IPS DF 4.7 (cell line): ENCODE measurements at regions not wholly inside any gene's neighbourhood (a gene's known extent, or its start where the extent isn't known, plus 50 kb on each side); places are given as distances from the start of the nearest gene placed in this dataset.

Source experiments
- DNase-seq: peaks from one replicate; pipeline ENCODE4 v3.0.0-alpha.2; 2013; ENCODE audit warnings: low spot score; ENCODE audit errors: extremely low read depth

DNA sequence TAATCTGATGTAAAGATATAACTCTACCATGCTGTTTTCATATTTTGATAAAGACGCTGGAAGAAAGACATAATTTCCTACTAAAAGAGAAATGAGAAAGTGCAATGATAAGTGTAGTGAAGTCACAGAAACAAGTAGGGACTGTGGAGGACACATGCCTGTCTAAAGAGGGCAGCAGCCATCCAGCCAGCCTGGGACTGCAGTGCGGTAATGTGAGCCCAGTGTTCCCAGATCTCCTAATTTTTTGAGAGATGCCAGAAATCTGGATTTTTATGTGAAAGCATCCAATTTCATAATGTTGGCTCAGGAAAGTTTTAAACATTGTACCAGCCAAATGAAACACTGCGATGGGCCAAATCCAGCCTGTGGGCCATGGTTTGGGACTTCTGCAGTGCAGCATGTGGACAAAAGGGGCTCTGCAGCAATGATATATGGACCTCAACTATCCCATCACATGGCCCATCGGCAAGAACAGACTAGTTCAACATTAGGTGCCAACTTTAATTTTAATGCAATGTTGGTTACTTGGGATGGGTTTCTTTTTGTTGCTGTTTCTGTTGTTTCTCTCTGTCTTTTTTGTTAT is 329.5 kb downstream of the LTN1 start:
- DNase-seq, result no peak

- no peak for DNase-seq
Observed at GRCh38 chr21:28657566-28657965, 335.1 kb downstream of the LTN1 start.

- DNase-seq, result no peak
Observed at GRCh38 chr21:28655471-28655870, 337.2 kb downstream of the LTN1 start.

- no peak for DNase-seq
Observed at GRCh38 chr21:28654406-28654805, 338.3 kb downstream of the LTN1 start.

DNA sequence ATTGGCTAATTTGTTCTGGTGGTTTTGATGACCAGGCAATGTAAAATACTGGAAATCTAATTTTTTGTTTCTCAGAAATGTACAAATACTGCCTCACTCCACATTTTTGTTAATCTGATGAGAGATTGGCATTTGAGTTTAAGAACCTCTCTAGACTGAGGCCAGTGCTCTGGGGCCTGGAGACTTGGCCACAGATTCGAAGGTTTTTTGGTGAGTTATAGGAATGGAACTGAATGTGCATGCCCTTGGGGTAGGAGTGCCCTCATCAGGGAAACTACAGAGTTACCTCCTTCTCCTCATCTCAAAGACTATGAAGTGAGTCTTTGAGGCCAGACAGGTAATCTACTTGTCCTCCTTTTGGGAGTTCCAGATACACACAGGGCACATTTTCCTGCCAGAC is 347.9 kb downstream of the LTN1 start:
- DNase-seq, result no peak

DNA sequence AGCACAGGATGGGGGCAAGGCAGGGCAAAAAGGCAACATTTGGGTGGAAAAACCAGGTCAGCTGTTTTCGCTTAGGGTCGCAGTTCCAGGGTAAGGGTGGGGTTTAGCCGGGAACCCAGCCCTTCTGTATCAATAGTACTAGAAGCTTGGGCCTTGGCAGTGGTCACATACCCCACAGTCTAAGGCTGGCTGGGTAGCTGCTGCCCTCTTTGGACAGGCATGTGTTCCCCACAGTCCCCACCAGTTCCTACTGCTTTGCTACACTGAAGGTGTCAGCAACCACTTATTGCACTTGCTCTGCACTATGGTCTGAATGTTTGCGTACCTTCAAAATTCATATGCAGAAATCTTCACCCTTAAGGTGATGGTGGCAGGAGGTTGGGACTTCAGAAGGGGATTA is 349.8 kb downstream of the LTN1 start:
- DNase-seq, result no peak

DNA sequence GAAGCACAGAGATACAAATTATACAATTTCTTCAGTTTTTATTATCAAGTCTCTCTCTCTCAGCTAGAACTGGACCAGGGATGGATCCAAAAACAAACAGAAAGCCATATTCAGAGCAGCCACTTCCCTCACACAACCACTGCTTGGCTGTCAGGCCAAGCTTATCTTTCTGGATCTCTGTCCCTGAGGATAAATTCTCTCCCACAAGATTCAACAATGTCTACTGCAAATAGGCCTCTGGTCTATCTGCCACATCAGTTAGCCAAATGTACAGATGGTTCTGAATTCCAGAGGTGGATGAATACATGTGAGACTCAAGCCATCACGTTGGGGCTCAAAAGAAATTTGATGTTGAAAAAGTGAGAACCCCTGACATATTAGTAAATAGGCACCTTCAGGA is 350.9 kb downstream of the LTN1 start:
- no peak for DNase-seq

- no peak for DNase-seq
Observed at GRCh38 chr21:28640326-28640725, 352.4 kb downstream of the LTN1 start.

DNA sequence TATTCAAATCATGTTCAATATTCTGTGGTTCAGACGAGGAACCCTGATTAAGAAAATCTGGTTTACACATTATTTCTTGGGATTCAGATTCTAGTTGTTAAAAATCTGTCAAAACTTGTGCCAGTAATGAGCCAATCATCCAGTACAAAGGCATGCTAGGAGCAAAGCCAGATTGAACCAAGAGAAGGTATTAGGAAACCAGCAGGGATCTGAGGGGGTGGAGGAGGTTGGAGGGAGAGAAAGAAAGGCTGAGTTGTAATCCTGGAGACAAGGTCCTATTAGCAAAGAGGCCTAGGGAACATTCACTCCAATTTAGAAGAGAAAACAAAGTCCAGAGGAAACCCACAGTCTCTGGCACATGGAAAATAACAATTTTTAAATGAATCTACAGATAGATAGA is 352.9 kb downstream of the LTN1 start:
- no peak for DNase-seq

DNA sequence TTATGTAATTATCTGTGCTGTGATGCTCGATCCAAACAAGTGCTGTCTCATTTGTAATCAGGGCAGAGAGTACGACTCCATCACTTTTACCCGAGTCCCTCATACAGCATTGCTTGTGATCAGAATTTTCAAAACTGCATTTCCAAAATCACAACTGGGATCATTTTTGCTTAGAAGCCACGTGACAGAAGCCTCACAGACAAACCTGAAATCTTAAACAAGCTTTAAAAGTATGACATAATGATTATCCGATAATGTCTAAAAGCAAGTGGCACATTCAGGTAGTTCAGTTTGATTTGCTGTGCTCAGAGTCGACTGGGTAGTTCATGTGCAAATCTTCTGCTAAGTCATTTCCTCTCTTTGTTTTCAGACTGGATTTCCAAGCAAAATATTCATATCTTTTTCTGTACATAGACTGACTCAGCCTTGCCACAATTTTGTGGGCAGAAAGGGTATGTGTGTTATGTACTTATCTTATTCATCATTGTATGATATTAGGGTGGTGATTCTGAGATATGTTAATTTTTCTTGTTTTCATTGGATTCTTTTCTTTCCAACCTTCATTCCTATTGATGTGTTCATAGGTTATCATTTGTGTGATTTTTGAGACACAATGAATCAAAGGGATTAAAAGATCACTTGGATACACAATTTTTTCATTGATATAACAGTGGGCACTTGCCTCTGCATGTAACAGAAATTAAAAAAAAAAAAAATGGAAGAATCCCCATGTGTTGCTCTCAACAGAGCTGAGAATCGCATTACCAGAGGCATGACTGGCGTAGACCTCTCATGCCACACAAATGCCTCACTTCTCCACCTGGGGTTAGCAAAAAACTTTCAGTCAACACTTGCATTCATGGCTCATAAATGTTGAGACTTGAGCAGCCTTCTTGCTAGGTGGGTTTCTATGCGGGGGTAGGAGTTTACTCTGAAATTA is 355.7 kb downstream of the LTN1 start:
- DNase-seq, result no peak

DNA sequence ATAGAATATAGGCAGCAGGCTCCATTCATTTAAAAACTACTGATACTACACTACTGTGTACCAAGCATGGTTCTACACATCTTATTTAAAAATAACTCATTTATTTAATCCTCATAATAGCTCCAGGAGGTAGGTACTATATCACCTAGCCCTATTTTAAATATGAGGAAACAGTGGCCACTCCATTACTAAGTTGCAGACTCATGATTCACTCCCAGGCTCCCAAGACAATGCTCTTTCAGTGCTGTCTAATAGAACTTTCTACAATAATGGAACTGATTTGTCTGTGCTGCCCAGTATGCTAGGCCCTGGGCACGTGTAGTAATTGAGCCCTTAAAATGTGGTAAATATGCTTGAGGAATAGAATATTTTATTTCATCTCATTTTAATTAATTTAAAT is 357.1 kb downstream of the LTN1 start:
- no peak for DNase-seq

- DNase-seq, result no peak
Observed at GRCh38 chr21:28633839-28634555, 358.7 kb downstream of the LTN1 start.

- no peak for DNase-seq
Observed at GRCh38 chr21:28632755-28633408, 359.8 kb downstream of the LTN1 start.

DNA sequence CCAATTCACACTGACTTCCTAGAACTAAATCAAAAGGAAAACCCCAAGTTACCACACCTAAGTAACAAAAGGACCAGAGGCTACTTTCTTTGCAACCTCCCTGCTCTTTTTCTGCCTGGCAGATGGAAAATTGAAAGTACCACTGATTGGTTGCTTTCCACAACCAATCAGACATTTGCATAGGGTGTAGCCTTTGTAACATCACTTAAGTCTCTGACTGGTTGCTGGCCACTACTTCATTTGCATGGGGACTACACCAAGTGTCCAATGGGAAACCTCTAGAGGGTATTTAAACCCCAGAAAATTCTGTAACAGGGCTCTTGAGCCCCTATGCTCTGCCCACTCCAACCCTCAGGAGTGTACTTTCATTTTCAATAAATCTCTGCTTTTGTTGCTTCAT is 365.0 kb downstream of the LTN1 start:
- no peak for DNase-seq

GRCh38 chr21:28627261-28627660 is 365.4 kb downstream of the LTN1 start:
- DNase-seq, result no peak

DNA sequence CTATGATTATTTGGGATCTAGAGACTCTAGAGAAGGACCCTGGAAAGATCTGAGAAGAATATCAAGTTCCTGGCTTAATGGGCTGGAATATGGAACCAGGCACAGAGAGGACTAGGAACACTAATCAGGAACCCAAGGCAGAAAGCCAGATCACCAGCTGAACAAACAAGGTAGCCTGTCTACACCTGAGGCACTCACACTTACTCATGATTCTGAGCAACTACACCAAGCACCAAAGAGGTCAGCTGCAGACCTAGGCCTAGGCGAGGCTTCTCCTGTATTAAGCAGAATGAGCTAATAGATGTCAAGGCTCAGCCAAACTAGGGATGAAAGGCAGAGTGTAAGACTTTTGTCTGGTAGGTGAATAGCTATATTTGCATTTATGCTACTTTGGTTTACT is 368.1 kb downstream of the LTN1 start:
- no peak for DNase-seq

DNA sequence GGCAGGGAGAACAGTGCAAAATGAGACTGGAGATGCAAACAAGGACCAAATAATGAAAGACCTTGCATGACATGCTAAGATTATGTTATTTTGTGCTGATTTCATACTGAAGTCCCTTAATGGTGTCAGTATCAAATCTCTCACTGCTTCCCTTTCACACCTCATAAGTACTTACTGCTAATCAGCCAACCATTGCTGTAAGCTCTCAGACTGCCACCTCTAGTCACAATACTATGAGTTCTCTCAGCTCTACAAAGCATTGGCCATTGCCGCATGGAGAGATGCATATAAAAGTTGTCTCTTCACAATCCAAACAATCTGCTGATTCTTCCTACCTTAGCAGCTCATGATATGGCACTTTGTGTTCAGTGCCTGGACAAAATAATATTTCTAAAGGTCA is 375.4 kb downstream of the LTN1 start:
- DNase-seq, result no peak

- DNase-seq, result no peak
Observed at GRCh38 chr21:28615276-28615675, 377.4 kb downstream of the LTN1 start.

DNA sequence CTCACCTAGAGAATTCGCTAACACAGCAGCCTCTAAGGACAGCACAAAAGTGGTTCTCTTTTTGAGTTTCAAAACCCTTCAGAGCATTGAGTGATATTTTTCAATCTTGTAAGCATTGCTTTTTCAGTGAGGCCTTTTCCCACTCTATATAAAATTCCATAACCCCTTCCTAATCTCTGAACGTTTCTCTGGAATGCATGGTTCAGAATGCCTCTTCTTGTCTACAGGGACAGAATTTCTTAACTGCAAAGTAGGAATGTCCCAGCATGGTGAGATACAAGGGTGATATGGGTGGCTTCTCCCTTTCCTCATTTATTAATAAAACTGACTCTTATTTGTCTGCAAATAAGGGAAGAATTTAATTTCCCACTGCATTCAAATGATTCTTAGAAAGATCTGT is 377.9 kb downstream of the LTN1 start:
- DNase-seq, result no peak

- no peak for DNase-seq
Observed at GRCh38 chr21:28608646-28609045, 384.0 kb downstream of the LTN1 start.

- no peak for DNase-seq
Observed at GRCh38 chr21:28607545-28607944, 385.1 kb downstream of the LTN1 start.
